Breast epithelium (tissue), 4 donors: ENCODE measurements at regions not wholly inside any gene's neighbourhood (a gene's known extent, or its start where the extent isn't known, plus 50 kb on each side); places are given as distances from the start of the nearest gene placed in this dataset.

ENCODE experiments used
- DNase-seq, 2 donors: peaks; one replicate each; pipeline ENCODE4 v3.0.0-alpha.2; 2019; ENCODE audit warnings: low spot score in 2 of 2
- H3K27ac ChIP-seq, 2 donors: fragments of 200-600 bp; sonication (generic) in 1 of 2; one replicate each; pipeline ENCODE4 v1.5.1; 2016 to 2019; ENCODE audit warnings: mild to moderate bottlenecking in 1 of 2
- H3K27me3 ChIP-seq, 2 donors: fragments of 200-600 bp; sonication (generic) in 1 of 2; one replicate each; pipeline versions ENCODE4 v1.5.1 to v1.6.0; 2017 to 2019; ENCODE audit warnings: control low read depth in 1 of 2, mild to moderate bottlenecking in 1 of 2
- H3K36me3 ChIP-seq: fragments of 200-600 bp; one replicate; pipeline ENCODE4 v1.5.1; 2019
- H3K4me1 ChIP-seq, 2 donors: fragments of 200-600 bp; sonication (generic); one replicate each; pipeline ENCODE4 v1.5.1; 2016 to 2019; ENCODE audit warnings: control low read depth in 1 of 2
- H3K4me3 ChIP-seq, 3 donors: fragments of 200-600 bp; sonication (generic); 1 replicate in 2 of 3; 2 replicates in 1 of 3; pipeline ENCODE4 v1.5.1; 2016 to 2019; ENCODE audit warnings: mild to moderate bottlenecking in 3 of 3, moderate library complexity in 2 of 3
- H3K9me3 ChIP-seq, 2 donors: fragments of 200-600 bp; sonication (generic) in 1 of 2; one replicate each; pipeline ENCODE4 v1.5.1; 2016 to 2019; ENCODE audit warnings: control low read depth in 1 of 2
- POLR2A ChIP-seq: fragments of 450-650 bp; IDR thresholded peaks from one replicate; pipeline ENCODE4 v1.6.1; 2016; ENCODE audit warnings: antibody characterized with exemption, mild to moderate bottlenecking, moderate library complexity
- POLR2AphosphoS5 ChIP-seq, 3 donors: sonication (generic); formaldehyde crosslinking; IDR thresholded peaks; one replicate each; pipeline ENCODE4 v1.6.1; 2017; ENCODE audit warnings: antibody characterized with exemption in 3 of 3
- intact Hi-C: fragments of 100-400 bp; cut with DNase I; formaldehyde crosslinking; loops from one replicate; pipeline ENCODE4 v1.15.1; 2023; ENCODE audit warnings: low total_unique reads
- TF ChIP-seq, protein P1 (sequence below), 3 donors: fragments of 450-650 bp; IDR thresholded peaks; one replicate each; pipeline ENCODE4 v1.5.1; 2016 to 2017; ENCODE audit warnings: antibody characterized with exemption in 3 of 3, mild to moderate bottlenecking in 3 of 3, moderate library complexity in 3 of 3

DNA sequence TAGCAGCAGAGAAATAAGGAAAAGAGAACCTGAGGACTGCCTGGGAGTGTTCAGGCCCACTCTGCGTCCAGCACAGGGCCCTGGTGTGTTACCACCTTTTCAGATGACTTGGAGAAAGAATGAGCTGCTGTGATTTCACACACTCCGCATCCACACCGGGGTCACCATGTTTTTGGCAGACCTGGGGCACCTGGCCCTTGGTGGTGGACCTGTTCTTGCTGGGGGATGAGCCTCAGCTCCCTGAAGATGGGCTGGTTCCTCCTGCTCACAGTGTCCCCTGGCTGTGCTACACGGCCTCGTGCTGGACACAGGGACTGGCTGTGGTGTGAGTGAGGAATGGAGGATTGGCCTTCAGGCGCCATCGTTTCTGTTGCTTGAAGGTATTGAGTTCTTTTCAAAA is 1381.4 kb downstream of the TBC1D22A start:
- Histone ChIP-seq H3K27ac (no peak overlapping the region), H3K4me3 (no peak overlapping the region), H3K36me3 (no peaks in the 10 kb centered on the region), H3K9me3 (no peaks in the 10 kb centered on the region), H3K27me3 (peaks cover 0 to 55% of the 10 kb centered on the region in 2 donors), H3K4me1 (no peaks in the 10 kb centered on the region)
- no peak for DNase-seq
- intact Hi-C loops = no loop called here
- TF ChIP-seq POLR2AphosphoS5 (IDR thresholded peaks at IDR 0.05) = no peak
- TF ChIP-seq, protein P1, sequence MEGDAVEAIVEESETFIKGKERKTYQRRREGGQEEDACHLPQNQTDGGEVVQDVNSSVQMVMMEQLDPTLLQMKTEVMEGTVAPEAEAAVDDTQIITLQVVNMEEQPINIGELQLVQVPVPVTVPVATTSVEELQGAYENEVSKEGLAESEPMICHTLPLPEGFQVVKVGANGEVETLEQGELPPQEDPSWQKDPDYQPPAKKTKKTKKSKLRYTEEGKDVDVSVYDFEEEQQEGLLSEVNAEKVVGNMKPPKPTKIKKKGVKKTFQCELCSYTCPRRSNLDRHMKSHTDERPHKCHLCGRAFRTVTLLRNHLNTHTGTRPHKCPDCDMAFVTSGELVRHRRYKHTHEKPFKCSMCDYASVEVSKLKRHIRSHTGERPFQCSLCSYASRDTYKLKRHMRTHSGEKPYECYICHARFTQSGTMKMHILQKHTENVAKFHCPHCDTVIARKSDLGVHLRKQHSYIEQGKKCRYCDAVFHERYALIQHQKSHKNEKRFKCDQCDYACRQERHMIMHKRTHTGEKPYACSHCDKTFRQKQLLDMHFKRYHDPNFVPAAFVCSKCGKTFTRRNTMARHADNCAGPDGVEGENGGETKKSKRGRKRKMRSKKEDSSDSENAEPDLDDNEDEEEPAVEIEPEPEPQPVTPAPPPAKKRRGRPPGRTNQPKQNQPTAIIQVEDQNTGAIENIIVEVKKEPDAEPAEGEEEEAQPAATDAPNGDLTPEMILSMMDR (IDR thresholded peaks at IDR 0.05) = no peak
- TF ChIP-seq POLR2A = no peak

DNA sequence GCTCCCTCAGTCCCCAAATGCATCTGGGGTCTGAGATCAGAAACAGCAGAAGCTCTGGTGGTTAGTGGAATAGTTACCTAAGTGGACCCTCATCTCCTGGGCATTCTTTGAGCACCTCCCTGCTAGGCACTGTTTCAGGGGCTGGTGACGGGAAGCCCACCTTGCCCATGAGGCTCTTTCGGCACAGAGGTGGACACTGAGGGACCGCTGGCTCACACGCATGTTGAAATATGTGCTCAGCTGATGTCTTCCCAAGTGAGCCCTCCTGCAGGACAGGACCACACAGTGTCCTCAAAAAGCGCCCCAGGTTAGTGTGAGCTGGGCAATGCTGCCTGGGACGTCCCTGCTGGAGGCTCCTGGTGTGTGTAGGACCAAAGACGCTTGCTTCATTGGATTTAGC is 1379.9 kb downstream of the TBC1D22A start:
- Histone ChIP-seq H3K27ac (no peak overlapping the region), H3K9me3 (no peaks in the 10 kb centered on the region), H3K4me1 (no peaks in the 10 kb centered on the region), H3K36me3 (no peaks in the 10 kb centered on the region), H3K27me3 (peaks cover 0 to 43% of the 10 kb centered on the region in 2 donors), H3K4me3 (no peak overlapping the region)
- DNase-seq = no peak
- no peak for TF ChIP-seq POLR2AphosphoS5 (IDR thresholded peaks at IDR 0.05)
- TF ChIP-seq POLR2A = no peak
- TF ChIP-seq, protein P1 (IDR thresholded peaks at IDR 0.05) = no peak
- intact Hi-C loops = no loop called here

GRCh38 chr22:48141301-48141700 is 1378.9 kb downstream of the TBC1D22A start:
- TF ChIP-seq POLR2AphosphoS5 (IDR thresholded peaks at IDR 0.05) (no peak), POLR2A (no peak)
- TF ChIP-seq, protein P1 (IDR thresholded peaks at IDR 0.05) = no peak
- no peaks in the 10 kb centered on the region for H3K9me3 ChIP-seq
- no peak overlapping the region for H3K27ac ChIP-seq
- H3K4me3 ChIP-seq = no peak overlapping the region
- no peak for DNase-seq
- no peaks in the 10 kb centered on the region for H3K4me1 ChIP-seq
- no peaks in the 10 kb centered on the region for H3K36me3 ChIP-seq
- intact Hi-C loops = no loop called here
- peaks cover 0 to 32% of the 10 kb centered on the region in 2 donors for H3K27me3 ChIP-seq

- Histone ChIP-seq H3K27me3 (peaks cover 0 to 23% of the 10 kb centered on the region in 2 donors), H3K4me3 (no peak overlapping the region), H3K9me3 (no peaks in the 10 kb centered on the region), H3K36me3 (no peaks in the 10 kb centered on the region), H3K4me1 (no peaks in the 10 kb centered on the region), H3K27ac (no peak overlapping the region)
- TF ChIP-seq POLR2AphosphoS5 (IDR thresholded peaks at IDR 0.05) = no peak
- TF ChIP-seq, protein P1 (IDR thresholded peaks at IDR 0.05) = no peak
- no peak for TF ChIP-seq POLR2A
- DNase-seq = no peak
- intact Hi-C loops = no loop called here
Observed at GRCh38 chr22:48140261-48140813, 1377.9 kb downstream of the TBC1D22A start.

- no peak for DNase-seq
- Histone ChIP-seq H3K4me3 (no peak overlapping the region), H3K4me1 (no peaks in the 10 kb centered on the region), H3K27ac (no peak overlapping the region), H3K27me3 (peaks cover 0 to 17% of the 10 kb centered on the region in 2 donors), H3K36me3 (no peaks in the 10 kb centered on the region), H3K9me3 (no peaks in the 10 kb centered on the region)
- intact Hi-C loops = no loop called here
- TF ChIP-seq, protein P1 (IDR thresholded peaks at IDR 0.05) = no peak
- TF ChIP-seq POLR2A (no peak), POLR2AphosphoS5 (IDR thresholded peaks at IDR 0.05) (no peak)
Observed at GRCh38 chr22:48139776-48140175, 1377.3 kb downstream of the TBC1D22A start.
